Astrocyte (in vitro differentiated cells and primary cell): ENCODE measurements at regions not wholly inside any gene's neighbourhood (a gene's known extent, or its start where the extent isn't known, plus 50 kb on each side); places are given as distances from the start of the nearest gene placed in this dataset.

Source experiments
- DNase-seq: peaks from one replicate; pipeline ENCODE4 v3.0.0-alpha.2; 2010; ENCODE audit warnings: low read depth
- FAIRE-seq: peaks from 2 replicates; lab custom pipeline; 2011; peaks lifted over from hg19 to GRCh38; lab: Jason Lieb, UNC
- H2AFZ ChIP-seq: 2 replicates; pipeline ENCODE4 v1.6.0; 2012; ENCODE audit warnings: low read depth, low read length, inconsistent platforms
- H3K27ac ChIP-seq: 2 replicates; pipeline ENCODE4 v1.5.1; 2011; ENCODE audit warnings: low read depth, low read length, inconsistent platforms
- H3K27me3 ChIP-seq: 2 replicates; pipeline ENCODE4 v1.6.0; 2011; ENCODE audit warnings: low read length, inconsistent platforms; ENCODE audit not compliant: insufficient read depth
- H3K36me3 ChIP-seq: 2 replicates; pipeline ENCODE4 v1.5.1; 2011; ENCODE audit warnings: low read length, inconsistent platforms; ENCODE audit not compliant: insufficient read depth
- H3K4me1 ChIP-seq: 2 replicates; pipeline ENCODE4 v1.5.1; 2011; ENCODE audit warnings: low read length, inconsistent platforms; ENCODE audit not compliant: insufficient read depth
- H3K4me2 ChIP-seq: 2 replicates; pipeline ENCODE4 v1.6.0; 2012; ENCODE audit warnings: low read length, inconsistent platforms
- H3K4me3 ChIP-seq: 2 replicates; pipeline ENCODE4 v1.5.1; 2011; ENCODE audit warnings: low read depth, mild to moderate bottlenecking, low read length, inconsistent platforms; ENCODE audit not compliant: insufficient read depth
- H3K79me2 ChIP-seq: 2 replicates; pipeline ENCODE4 v1.6.0; 2012; ENCODE audit warnings: mild to moderate bottlenecking, low read length, inconsistent platforms; ENCODE audit not compliant: insufficient read depth
- H3K9ac ChIP-seq: 2 replicates; pipeline ENCODE4 v1.6.0; 2012; ENCODE audit warnings: mild to moderate bottlenecking, low read length, inconsistent platforms
- H3K9me3 ChIP-seq: 2 replicates; pipeline ENCODE4 v1.5.1; 2012; ENCODE audit warnings: low read depth, mild to moderate bottlenecking, low read length, inconsistent platforms; ENCODE audit not compliant: insufficient read depth
- H4K20me1 ChIP-seq: 2 replicates; pipeline ENCODE4 v1.6.0; 2012; ENCODE audit warnings: low read length, inconsistent platforms; ENCODE audit not compliant: insufficient read depth
- H3K27ac Mint-ChIP-seq: one replicate; pipeline ENCODE4 v1.8.0; 2021; ENCODE audit warnings: mild to moderate bottlenecking, mixed read lengths; ENCODE audit not compliant: unreplicated experiment
- H3K27me3 Mint-ChIP-seq: one replicate; pipeline ENCODE4 v1.8.0; 2021; ENCODE audit warnings: low read depth, mixed read lengths; ENCODE audit not compliant: unreplicated experiment
- H3K36me3 Mint-ChIP-seq: one replicate; pipeline ENCODE4 v1.8.0; 2021; ENCODE audit warnings: low read depth, mixed read lengths; ENCODE audit not compliant: unreplicated experiment
- H3K4me1 Mint-ChIP-seq: one replicate; pipeline ENCODE4 v1.8.0; 2021; ENCODE audit warnings: low read depth, mixed read lengths; ENCODE audit not compliant: unreplicated experiment
- H3K4me3 Mint-ChIP-seq: one replicate; pipeline ENCODE4 v1.8.0; 2021; ENCODE audit warnings: mild to moderate bottlenecking, moderate library complexity, mixed read lengths; ENCODE audit not compliant: unreplicated experiment
- H3K9me3 Mint-ChIP-seq: one replicate; pipeline ENCODE4 v1.8.0; 2021; ENCODE audit warnings: mild to moderate bottlenecking, mixed read lengths; ENCODE audit not compliant: unreplicated experiment
- EZH2 ChIP-seq: IDR thresholded peaks from 2 replicates; pipeline ENCODE4 v1.6.1; 2012; ENCODE audit warnings: mild to moderate bottlenecking, low read length, inconsistent platforms; ENCODE audit not compliant: insufficient read depth
- TF ChIP-seq, protein P1 (sequence below): IDR thresholded peaks from 2 replicates; pipeline ENCODE4 v1.5.1; 2011; ENCODE audit warnings: low read depth, mild to moderate bottlenecking, inconsistent platforms, low read length, moderate library complexity; ENCODE audit not compliant: insufficient read depth

DNA sequence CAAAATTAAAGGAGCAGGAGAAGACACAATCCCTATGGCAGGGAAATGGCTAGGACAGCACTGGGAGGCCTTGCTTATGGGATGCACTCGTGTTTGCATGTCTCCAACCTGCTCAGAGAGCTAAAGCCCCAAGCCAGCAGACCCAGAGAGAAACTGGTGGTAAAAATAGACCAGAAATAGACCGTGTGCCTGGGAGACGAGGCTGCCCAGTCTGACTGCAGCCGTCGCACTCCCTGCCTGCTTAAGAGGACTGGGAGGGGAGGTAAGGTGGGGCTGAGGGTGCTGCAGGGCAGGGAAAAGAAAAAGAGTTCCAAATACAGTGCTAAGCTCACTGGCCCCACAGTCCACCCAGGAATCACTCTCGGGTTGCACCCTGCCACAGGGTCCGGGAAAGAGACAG is 633.5 kb downstream of the BCOR start:
- Histone ChIP-seq H3K4me3 (no peak overlapping the region), H3K79me2 (no peaks in the 10 kb centered on the region), H4K20me1 (no peaks in the 10 kb centered on the region), H3K4me2 (no peak overlapping the region), H3K4me1 (no peaks in the 10 kb centered on the region), H3K27ac (no peak overlapping the region), H2AFZ (no peak overlapping the region), H3K9me3 (no peaks in the 10 kb centered on the region), H3K36me3 (no peaks in the 10 kb centered on the region), H3K27me3 (peaks cover 3% of the 10 kb centered on the region), H3K9ac (no peak overlapping the region)
- Mint-ChIP-seq H3K27me3 (peaks cover 36% of the 10 kb centered on the region), H3K4me3 (no peak overlapping the region), H3K9me3 (no peaks in the 10 kb centered on the region), H3K4me1 (no peaks in the 10 kb centered on the region), H3K36me3 (no peaks in the 10 kb centered on the region), H3K27ac (no peak overlapping the region)
- FAIRE-seq (no peak), DNase-seq (no peak)
- no peak for TF ChIP-seq EZH2
- TF ChIP-seq, protein P1, sequence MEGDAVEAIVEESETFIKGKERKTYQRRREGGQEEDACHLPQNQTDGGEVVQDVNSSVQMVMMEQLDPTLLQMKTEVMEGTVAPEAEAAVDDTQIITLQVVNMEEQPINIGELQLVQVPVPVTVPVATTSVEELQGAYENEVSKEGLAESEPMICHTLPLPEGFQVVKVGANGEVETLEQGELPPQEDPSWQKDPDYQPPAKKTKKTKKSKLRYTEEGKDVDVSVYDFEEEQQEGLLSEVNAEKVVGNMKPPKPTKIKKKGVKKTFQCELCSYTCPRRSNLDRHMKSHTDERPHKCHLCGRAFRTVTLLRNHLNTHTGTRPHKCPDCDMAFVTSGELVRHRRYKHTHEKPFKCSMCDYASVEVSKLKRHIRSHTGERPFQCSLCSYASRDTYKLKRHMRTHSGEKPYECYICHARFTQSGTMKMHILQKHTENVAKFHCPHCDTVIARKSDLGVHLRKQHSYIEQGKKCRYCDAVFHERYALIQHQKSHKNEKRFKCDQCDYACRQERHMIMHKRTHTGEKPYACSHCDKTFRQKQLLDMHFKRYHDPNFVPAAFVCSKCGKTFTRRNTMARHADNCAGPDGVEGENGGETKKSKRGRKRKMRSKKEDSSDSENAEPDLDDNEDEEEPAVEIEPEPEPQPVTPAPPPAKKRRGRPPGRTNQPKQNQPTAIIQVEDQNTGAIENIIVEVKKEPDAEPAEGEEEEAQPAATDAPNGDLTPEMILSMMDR: no peak

DNA sequence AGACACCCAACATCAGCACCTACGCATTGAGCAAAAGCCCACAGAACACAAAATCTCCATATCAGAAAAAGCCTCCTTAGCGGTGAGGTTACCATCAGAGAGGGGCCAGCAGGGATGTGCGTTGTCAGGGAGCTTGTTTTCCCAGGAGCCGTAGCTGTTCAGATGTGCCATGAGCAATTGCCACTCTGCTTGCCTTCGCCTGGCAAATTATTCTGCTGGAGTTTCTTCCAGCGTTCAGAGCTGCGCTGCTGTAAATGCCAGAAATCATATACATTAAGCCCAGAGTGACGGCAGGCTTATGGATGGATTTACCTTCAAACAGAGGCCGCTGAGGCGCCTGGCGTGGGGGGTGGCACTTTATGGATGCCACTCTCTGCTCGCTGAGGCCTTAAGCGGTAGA is 632.3 kb downstream of the BCOR start:
- no peaks in the 10 kb centered on the region for H4K20me1 ChIP-seq
- no peak overlapping the region for H3K4me3 ChIP-seq
- H3K9ac ChIP-seq: no peak overlapping the region
- H3K9me3 Mint-ChIP-seq: no peaks in the 10 kb centered on the region
- no peaks in the 10 kb centered on the region for H3K4me1 ChIP-seq
- no peak overlapping the region for H3K4me3 Mint-ChIP-seq
- H3K36me3 ChIP-seq: no peaks in the 10 kb centered on the region
- no peaks in the 10 kb centered on the region for H3K4me1 Mint-ChIP-seq
- H3K27me3 ChIP-seq: peaks cover 3% of the 10 kb centered on the region
- H3K79me2 ChIP-seq: no peaks in the 10 kb centered on the region
- peaks cover 39% of the 10 kb centered on the region for H3K27me3 Mint-ChIP-seq
- no peak overlapping the region for H3K27ac Mint-ChIP-seq
- H2AFZ ChIP-seq: no peak overlapping the region
- H3K36me3 Mint-ChIP-seq: no peaks in the 10 kb centered on the region
- FAIRE-seq (no peak), DNase-seq (no peak)
- H3K27ac ChIP-seq: no peak overlapping the region
- TF ChIP-seq, protein P1: no peak
- no peak for TF ChIP-seq EZH2
- H3K4me2 ChIP-seq: no peak overlapping the region
- H3K9me3 ChIP-seq: no peaks in the 10 kb centered on the region

DNA sequence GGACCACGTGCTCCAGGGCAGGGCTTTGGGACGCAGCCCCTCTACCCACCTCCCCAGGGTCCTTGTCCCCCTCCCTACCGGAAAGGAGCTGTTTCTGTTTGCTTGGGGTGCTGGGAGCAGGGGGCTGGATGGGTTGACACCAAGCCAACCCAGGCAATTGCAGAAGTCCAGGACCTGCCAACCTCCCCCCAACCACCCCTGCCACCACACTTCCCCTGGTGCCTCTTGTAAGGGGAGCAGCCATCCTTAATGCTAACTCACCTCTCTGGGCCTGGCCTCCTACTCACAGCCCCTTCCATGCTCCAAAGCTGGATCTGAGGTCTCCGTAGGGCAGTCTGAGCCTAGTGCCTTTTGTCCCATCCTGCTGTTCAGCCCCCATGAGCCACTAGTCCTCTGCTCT is 631.9 kb downstream of the BCOR start:
- no peak overlapping the region for H3K4me3 Mint-ChIP-seq
- no peaks in the 10 kb centered on the region for H3K79me2 ChIP-seq
- no peaks in the 10 kb centered on the region for H4K20me1 ChIP-seq
- TF ChIP-seq, protein P1: no peak
- TF ChIP-seq EZH2: no peak
- H3K9me3 ChIP-seq: no peaks in the 10 kb centered on the region
- H3K36me3 ChIP-seq: no peaks in the 10 kb centered on the region
- no peaks in the 10 kb centered on the region for H3K4me1 Mint-ChIP-seq
- peaks cover 3% of the 10 kb centered on the region for H3K27me3 ChIP-seq
- no peaks in the 10 kb centered on the region for H3K36me3 Mint-ChIP-seq
- no peak overlapping the region for H3K4me3 ChIP-seq
- no peak overlapping the region for H3K27ac Mint-ChIP-seq
- H3K4me1 ChIP-seq: peaks cover 3% of the 10 kb centered on the region
- no peak for FAIRE-seq
- H3K9me3 Mint-ChIP-seq: no peaks in the 10 kb centered on the region
- H3K4me2 ChIP-seq: no peak overlapping the region
- H3K27ac ChIP-seq: no peak overlapping the region
- H2AFZ ChIP-seq: no peak overlapping the region
- H3K9ac ChIP-seq: no peak overlapping the region
- peaks cover 41% of the 10 kb centered on the region for H3K27me3 Mint-ChIP-seq
- DNase-seq: no peak
